ENCODE measurements at regions not wholly inside any gene's neighbourhood (a gene's known extent, or its start where the extent isn't known, plus 50 kb on each side); places are given as distances from the start of the nearest gene placed in this dataset.

DNA sequence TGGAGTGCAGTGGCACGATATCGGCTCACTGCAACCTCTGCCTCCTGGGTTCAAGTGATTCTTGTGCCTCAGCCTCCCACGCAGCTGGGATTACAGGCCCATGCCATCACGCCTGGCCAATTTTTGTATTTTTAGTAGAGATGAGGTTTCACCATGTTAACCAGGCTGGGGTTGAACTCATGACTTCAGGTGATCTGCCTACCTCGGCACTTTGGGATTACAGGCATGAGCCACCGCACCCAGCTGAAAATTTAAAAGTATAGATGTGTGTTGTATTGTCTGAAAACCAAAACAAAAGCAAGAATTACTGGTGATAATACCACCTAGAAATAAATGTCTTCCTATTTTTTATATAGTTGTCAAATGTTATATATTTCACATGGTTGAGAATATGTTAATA is 162.0 kb upstream of the DMRT1 start:
- Histone ChIP-seq H3K4me3 (replicated peaks in 1 of 3; ENCODE audit: insufficient read depth in 1 of 3, low read depth in 1 of 3, low read length in 3 of 3) (no peak overlapping the region), H3K4me2 (ENCODE audit: insufficient read depth, low read length) (no peak overlapping the region), H4K20me1 (replicated peaks; ENCODE audit: control insufficient read depth, extremely low read depth, insufficient read depth, low read length) (no peaks in the 10 kb centered on the region), H3K9ac (replicated peaks; ENCODE audit: extremely low read depth, insufficient read depth, low read length) (no peak overlapping the region), H3K4me1 (ENCODE audit: control insufficient read depth, extremely low read depth, insufficient read depth, low read length) (peaks cover 45% of the 10 kb centered on the region), H3K27me3 (ENCODE audit: control insufficient read depth in 2 of 2, insufficient read depth in 2 of 2, low read length in 2 of 2) (no peaks in the 10 kb centered on the region), H3K27ac (ENCODE audit: insufficient read depth, low read depth, low read length) (no peak overlapping the region), H2AFZ (ENCODE audit: low read depth, low read length) (no peak overlapping the region), H3K79me2 (ENCODE audit: control insufficient read depth, insufficient read depth, low read length) (no peaks in the 10 kb centered on the region), H3K36me3 (ENCODE audit: control insufficient read depth in 2 of 2, extremely low read depth in 1 of 2, insufficient read depth in 2 of 2, low read length in 2 of 2) (no peaks in the 10 kb centered on the region), H3K9me3 (replicated peaks; ENCODE audit: control insufficient read depth, insufficient read depth, low read length) (no peaks in the 10 kb centered on the region), H3K9me1 (replicated peaks; ENCODE audit: control insufficient read depth, extremely low read depth, insufficient read depth, low read length) (no peaks in the 10 kb centered on the region)
- no TSS peak for BruUV-seq (replicated peaks)
- ChIA-PET POLR2A (no interaction called here), CTCF (interaction anchor here (1.3 to 8.6 kb wide), 2 partner anchors 8 to 16 kb away, joined by 3 to 91 read pairs; no protein-coding TSS in a partner anchor)
- TF ChIP-seq MYC (IDR thresholded peaks at IDR 0.05; ENCODE audit: low read depth, low read length) (no peak), POLR2A (IDR thresholded peaks at IDR 0.05; ENCODE audit: low read depth, low read length) (no peak), EZH2 (IDR thresholded peaks at IDR 0.05; ENCODE audit: borderline replicate concordance, low read depth, low read length, severe bottlenecking) (no peak), POLR2AphosphoS5 (IDR thresholded peaks at IDR 0.05; ENCODE audit: insufficient read depth, low read depth, low read length) (no peak), GATA2 (IDR thresholded peaks at IDR 0.05; ENCODE audit: insufficient read depth, insufficient read length, low read depth, low read length) (no peak), JUN (IDR thresholded peaks at IDR 0.05; ENCODE audit: borderline replicate concordance, insufficient read depth, insufficient read length, low read depth) (no peak), FOS (IDR thresholded peaks at IDR 0.05; ENCODE audit: borderline replicate concordance, insufficient read depth, low read length) (no peak)
- TF ChIP-seq, protein P1, sequence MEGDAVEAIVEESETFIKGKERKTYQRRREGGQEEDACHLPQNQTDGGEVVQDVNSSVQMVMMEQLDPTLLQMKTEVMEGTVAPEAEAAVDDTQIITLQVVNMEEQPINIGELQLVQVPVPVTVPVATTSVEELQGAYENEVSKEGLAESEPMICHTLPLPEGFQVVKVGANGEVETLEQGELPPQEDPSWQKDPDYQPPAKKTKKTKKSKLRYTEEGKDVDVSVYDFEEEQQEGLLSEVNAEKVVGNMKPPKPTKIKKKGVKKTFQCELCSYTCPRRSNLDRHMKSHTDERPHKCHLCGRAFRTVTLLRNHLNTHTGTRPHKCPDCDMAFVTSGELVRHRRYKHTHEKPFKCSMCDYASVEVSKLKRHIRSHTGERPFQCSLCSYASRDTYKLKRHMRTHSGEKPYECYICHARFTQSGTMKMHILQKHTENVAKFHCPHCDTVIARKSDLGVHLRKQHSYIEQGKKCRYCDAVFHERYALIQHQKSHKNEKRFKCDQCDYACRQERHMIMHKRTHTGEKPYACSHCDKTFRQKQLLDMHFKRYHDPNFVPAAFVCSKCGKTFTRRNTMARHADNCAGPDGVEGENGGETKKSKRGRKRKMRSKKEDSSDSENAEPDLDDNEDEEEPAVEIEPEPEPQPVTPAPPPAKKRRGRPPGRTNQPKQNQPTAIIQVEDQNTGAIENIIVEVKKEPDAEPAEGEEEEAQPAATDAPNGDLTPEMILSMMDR (IDR thresholded peaks at IDR 0.05; ENCODE audit: extremely low read depth in 1 of 2, insufficient read depth in 1 of 2, low read depth in 1 of 2, low read length in 2 of 2), result no peak
- TF ChIP-seq, protein P2, sequence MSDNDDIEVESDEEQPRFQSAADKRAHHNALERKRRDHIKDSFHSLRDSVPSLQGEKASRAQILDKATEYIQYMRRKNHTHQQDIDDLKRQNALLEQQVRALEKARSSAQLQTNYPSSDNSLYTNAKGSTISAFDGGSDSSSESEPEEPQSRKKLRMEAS (IDR thresholded peaks at IDR 0.05; ENCODE audit: insufficient read depth, insufficient read length), result no peak
- no peak for FAIRE-seq
- intact Hi-C loops (cut with micrococcal nuclease), result no loop called here
- DNase-seq (ENCODE audit: low read depth, low spot score), result no peak
- dilution Hi-C loops (cut with MboI; ENCODE audit: extremely low pct_ligation_motif_present, low sequenced_read_pairs), result no loop called here

All from endothelial cell of umbilical vein (primary cell).